ENCODE measurements at regions not wholly inside any gene's neighbourhood (a gene's known extent, or its start where the extent isn't known, plus 50 kb on each side); places are given as distances from the start of the nearest gene placed in this dataset.

DNA sequence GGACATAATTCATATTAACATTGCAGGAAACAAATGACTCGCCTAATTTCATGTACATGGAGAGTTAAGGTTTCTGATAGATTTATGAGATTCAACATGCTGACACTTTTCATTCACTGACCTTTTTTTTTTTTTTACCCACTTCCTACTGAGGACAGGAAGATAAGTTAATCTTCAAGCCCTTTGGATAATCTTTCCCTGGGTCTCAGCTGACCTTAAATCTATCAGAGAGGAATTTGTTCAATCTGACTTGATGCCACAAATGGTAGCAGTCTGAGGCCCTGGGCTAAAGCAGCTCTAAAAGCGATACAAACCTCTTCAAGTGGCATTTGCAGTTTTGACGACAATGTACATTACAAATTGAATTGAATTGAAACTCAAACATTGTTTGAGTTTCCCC is 493.3 kb upstream of the SORCS1 start:
- H3K4me1 Mint-ChIP-seq, result peaks cover 4% of the 10 kb centered on the region; the same call in 2 of the 3 replicates
- no peak overlapping the region for H3K27ac ChIP-seq (ENCODE audit: low read depth)
- no peaks in the 10 kb centered on the region for H3K4me1 ChIP-seq (ENCODE audit: insufficient read depth)
- no peaks in the 10 kb centered on the region for H3K27me3 Mint-ChIP-seq (ENCODE audit: insufficient read depth, low read depth, poor library complexity)
- no peaks in the 10 kb centered on the region for H3K79me2 ChIP-seq (replicated peaks; ENCODE audit: insufficient read depth)
- H3F3A ChIP-seq (replicated peaks; ENCODE audit: low read depth), result no peaks in the 10 kb centered on the region
- no peaks in the 10 kb centered on the region for H4K20me1 ChIP-seq (replicated peaks; ENCODE audit: insufficient read depth)
- H3K4me3 ChIP-seq, result no peak overlapping the region
- peaks cover 15% of the 10 kb centered on the region for H3K9me3 Mint-ChIP-seq
- H3K27ac Mint-ChIP-seq, result no peak overlapping the region
- H3K4me3 Mint-ChIP-seq, result no peak overlapping the region
- DNase-seq (ENCODE audit: low spot score) (no peak), ATAC-seq (no peak)
- no peak overlapping the region for H2AFZ ChIP-seq
- peaks cover 13% of the 10 kb centered on the region; the same call in 2 of the 3 replicates for H3K36me3 Mint-ChIP-seq (ENCODE audit: low read depth)
- no peaks in the 10 kb centered on the region; the same call in 1 of the 2 replicates for H3K36me3 ChIP-seq (ENCODE audit: insufficient read depth)
- no peak overlapping the region for H3K4me2 ChIP-seq
- H3K27me3 ChIP-seq (ENCODE audit: insufficient read depth), result no peaks in the 10 kb centered on the region
- TF ChIP-seq CREB1 (CRISPR knock-in tag; IDR thresholded peaks at IDR 0.05; ENCODE audit: low read depth) (no peak), ZNF114 (CRISPR knock-in tag; IDR thresholded peaks at IDR 0.05) (no peak), EZH2 (IDR thresholded peaks at IDR 0.05; ENCODE audit: low read depth, unreplicated experiment) (no peak), STAT1 (IDR thresholded peaks at IDR 0.05; ENCODE audit: unreplicated experiment) (no peak), JUNB (IDR thresholded peaks at IDR 0.05; ENCODE audit: unreplicated experiment) (no peak), EZH2phosphoT487 (IDR thresholded peaks at IDR 0.05; ENCODE audit: unreplicated experiment) (no peak), ZNF331 (CRISPR knock-in tag; IDR thresholded peaks at IDR 0.05; ENCODE audit: low read depth) (no peak), POLR2AphosphoS5 (IDR thresholded peaks at IDR 0.05; ENCODE audit: low read depth) (no peak), NANOG (IDR thresholded peaks at IDR 0.05; ENCODE audit: borderline replicate concordance) (no peak)
- TF ChIP-seq, protein P1, sequence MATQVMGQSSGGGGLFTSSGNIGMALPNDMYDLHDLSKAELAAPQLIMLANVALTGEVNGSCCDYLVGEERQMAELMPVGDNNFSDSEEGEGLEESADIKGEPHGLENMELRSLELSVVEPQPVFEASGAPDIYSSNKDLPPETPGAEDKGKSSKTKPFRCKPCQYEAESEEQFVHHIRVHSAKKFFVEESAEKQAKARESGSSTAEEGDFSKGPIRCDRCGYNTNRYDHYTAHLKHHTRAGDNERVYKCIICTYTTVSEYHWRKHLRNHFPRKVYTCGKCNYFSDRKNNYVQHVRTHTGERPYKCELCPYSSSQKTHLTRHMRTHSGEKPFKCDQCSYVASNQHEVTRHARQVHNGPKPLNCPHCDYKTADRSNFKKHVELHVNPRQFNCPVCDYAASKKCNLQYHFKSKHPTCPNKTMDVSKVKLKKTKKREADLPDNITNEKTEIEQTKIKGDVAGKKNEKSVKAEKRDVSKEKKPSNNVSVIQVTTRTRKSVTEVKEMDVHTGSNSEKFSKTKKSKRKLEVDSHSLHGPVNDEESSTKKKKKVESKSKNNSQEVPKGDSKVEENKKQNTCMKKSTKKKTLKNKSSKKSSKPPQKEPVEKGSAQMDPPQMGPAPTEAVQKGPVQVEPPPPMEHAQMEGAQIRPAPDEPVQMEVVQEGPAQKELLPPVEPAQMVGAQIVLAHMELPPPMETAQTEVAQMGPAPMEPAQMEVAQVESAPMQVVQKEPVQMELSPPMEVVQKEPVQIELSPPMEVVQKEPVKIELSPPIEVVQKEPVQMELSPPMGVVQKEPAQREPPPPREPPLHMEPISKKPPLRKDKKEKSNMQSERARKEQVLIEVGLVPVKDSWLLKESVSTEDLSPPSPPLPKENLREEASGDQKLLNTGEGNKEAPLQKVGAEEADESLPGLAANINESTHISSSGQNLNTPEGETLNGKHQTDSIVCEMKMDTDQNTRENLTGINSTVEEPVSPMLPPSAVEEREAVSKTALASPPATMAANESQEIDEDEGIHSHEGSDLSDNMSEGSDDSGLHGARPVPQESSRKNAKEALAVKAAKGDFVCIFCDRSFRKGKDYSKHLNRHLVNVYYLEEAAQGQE (IDR thresholded peaks at IDR 0.05; ENCODE audit: unreplicated experiment), result no peak
- TF ChIP-seq, protein P2, sequence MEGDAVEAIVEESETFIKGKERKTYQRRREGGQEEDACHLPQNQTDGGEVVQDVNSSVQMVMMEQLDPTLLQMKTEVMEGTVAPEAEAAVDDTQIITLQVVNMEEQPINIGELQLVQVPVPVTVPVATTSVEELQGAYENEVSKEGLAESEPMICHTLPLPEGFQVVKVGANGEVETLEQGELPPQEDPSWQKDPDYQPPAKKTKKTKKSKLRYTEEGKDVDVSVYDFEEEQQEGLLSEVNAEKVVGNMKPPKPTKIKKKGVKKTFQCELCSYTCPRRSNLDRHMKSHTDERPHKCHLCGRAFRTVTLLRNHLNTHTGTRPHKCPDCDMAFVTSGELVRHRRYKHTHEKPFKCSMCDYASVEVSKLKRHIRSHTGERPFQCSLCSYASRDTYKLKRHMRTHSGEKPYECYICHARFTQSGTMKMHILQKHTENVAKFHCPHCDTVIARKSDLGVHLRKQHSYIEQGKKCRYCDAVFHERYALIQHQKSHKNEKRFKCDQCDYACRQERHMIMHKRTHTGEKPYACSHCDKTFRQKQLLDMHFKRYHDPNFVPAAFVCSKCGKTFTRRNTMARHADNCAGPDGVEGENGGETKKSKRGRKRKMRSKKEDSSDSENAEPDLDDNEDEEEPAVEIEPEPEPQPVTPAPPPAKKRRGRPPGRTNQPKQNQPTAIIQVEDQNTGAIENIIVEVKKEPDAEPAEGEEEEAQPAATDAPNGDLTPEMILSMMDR (conservative IDR thresholded peaks at IDR 0.05; ENCODE audit: low read depth in 2 of 2), result no peak
- TF ChIP-seq, protein P3, sequence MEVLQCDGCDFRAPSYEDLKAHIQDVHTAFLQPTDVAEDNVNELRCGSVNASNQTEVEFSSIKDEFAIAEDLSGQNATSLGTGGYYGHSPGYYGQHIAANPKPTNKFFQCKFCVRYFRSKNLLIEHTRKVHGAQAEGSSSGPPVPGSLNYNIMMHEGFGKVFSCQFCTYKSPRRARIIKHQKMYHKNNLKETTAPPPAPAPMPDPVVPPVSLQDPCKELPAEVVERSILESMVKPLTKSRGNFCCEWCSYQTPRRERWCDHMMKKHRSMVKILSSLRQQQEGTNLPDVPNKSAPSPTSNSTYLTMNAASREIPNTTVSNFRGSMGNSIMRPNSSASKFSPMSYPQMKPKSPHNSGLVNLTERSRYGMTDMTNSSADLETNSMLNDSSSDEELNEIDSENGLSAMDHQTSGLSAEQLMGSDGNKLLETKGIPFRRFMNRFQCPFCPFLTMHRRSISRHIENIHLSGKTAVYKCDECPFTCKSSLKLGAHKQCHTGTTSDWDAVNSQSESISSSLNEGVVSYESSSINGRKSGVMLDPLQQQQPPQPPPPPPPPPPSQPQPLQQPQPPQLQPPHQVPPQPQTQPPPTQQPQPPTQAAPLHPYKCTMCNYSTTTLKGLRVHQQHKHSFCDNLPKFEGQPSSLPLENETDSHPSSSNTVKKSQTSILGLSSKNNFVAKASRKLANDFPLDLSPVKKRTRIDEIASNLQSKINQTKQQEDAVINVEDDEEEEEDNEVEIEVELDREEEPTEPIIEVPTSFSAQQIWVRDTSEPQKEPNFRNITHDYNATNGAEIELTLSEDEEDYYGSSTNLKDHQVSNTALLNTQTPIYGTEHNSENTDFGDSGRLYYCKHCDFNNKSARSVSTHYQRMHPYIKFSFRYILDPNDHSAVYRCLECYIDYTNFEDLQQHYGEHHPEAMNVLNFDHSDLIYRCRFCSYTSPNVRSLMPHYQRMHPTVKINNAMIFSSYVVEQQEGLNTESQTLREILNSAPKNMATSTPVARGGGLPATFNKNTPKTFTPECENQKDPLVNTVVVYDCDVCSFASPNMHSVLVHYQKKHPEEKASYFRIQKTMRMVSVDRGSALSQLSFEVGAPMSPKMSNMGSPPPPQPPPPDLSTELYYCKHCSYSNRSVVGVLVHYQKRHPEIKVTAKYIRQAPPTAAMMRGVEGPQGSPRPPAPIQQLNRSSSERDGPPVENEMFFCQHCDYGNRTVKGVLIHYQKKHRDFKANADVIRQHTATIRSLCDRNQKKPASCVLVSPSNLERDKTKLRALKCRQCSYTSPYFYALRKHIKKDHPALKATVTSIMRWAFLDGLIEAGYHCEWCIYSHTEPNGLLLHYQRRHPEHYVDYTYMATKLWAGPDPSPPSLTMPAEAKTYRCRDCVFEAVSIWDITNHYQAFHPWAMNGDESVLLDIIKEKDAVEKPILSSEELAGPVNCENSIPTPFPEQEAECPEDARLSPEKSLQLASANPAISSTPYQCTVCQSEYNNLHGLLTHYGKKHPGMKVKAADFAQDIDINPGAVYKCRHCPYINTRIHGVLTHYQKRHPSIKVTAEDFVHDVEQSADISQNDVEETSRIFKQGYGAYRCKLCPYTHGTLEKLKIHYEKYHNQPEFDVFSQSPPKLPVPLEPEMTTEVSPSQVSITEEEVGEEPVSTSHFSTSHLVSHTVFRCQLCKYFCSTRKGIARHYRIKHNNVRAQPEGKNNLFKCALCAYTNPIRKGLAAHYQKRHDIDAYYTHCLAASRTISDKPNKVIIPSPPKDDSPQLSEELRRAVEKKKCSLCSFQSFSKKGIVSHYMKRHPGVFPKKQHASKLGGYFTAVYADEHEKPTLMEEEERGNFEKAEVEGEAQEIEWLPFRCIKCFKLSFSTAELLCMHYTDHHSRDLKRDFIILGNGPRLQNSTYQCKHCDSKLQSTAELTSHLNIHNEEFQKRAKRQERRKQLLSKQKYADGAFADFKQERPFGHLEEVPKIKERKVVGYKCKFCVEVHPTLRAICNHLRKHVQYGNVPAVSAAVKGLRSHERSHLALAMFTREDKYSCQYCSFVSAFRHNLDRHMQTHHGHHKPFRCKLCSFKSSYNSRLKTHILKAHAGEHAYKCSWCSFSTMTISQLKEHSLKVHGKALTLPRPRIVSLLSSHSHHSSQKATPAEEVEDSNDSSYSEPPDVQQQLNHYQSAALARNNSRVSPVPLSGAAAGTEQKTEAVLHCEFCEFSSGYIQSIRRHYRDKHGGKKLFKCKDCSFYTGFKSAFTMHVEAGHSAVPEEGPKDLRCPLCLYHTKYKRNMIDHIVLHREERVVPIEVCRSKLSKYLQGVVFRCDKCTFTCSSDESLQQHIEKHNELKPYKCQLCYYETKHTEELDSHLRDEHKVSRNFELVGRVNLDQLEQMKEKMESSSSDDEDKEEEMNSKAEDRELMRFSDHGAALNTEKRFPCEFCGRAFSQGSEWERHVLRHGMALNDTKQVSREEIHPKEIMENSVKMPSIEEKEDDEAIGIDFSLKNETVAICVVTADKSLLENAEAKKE (CRISPR knock-in tag; IDR thresholded peaks at IDR 0.05), result no peak
- TF ChIP-seq, protein P4, sequence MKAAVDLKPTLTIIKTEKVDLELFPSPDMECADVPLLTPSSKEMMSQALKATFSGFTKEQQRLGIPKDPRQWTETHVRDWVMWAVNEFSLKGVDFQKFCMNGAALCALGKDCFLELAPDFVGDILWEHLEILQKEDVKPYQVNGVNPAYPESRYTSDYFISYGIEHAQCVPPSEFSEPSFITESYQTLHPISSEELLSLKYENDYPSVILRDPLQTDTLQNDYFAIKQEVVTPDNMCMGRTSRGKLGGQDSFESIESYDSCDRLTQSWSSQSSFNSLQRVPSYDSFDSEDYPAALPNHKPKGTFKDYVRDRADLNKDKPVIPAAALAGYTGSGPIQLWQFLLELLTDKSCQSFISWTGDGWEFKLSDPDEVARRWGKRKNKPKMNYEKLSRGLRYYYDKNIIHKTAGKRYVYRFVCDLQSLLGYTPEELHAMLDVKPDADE (IDR thresholded peaks at IDR 0.05), result no peak
- H3K9me2 ChIP-seq (ENCODE audit: insufficient read depth), result 0 out of 2 replicates have a peak, but pooled peaks cover 4% of the 10 kb centered on the region

Data from GM23338 (cell line).